ACHN (cell line): ENCODE measurements at regions not wholly inside any gene's neighbourhood (a gene's known extent, or its start where the extent isn't known, plus 50 kb on each side); places are given as distances from the start of the nearest gene placed in this dataset.

Experiments
- DNase-seq: peaks from one replicate; pipeline ENCODE4 v3.0.0-alpha.2; 2015
- in situ Hi-C: cut with HindIII; loops from 2 replicates; pipeline ENCODE4 v1.10.0; 2017; ENCODE audit warnings: low sequenced_read_pairs, low pct_ligation_motif_present, low pct_unique_long_range_greater_than_20kb

GRCh38 chr14:101199028-101199770 lies 295.7 kb upstream of the RTL1 start:
- in situ Hi-C loops, result no loop called here
- no peak for DNase-seq

- in situ Hi-C loops, result no loop called here
- no peak for DNase-seq
Measured at GRCh38 chr14:101200008-101200649, 296.6 kb upstream of the RTL1 start.

- in situ Hi-C loops, result no loop called here
Measured at GRCh38 chr14:101200650-101201516, 297.4 kb upstream of the RTL1 start.

GRCh38 chr14:101201535-101202151 lies 298.1 kb upstream of the RTL1 start:
- DNase-seq, result no peak
- in situ Hi-C loops, result no loop called here

More at GRCh38 chr14:101200650-101201516, 297.4 kb upstream of the RTL1 start:
- DNase-seq, result no peak

DNA sequence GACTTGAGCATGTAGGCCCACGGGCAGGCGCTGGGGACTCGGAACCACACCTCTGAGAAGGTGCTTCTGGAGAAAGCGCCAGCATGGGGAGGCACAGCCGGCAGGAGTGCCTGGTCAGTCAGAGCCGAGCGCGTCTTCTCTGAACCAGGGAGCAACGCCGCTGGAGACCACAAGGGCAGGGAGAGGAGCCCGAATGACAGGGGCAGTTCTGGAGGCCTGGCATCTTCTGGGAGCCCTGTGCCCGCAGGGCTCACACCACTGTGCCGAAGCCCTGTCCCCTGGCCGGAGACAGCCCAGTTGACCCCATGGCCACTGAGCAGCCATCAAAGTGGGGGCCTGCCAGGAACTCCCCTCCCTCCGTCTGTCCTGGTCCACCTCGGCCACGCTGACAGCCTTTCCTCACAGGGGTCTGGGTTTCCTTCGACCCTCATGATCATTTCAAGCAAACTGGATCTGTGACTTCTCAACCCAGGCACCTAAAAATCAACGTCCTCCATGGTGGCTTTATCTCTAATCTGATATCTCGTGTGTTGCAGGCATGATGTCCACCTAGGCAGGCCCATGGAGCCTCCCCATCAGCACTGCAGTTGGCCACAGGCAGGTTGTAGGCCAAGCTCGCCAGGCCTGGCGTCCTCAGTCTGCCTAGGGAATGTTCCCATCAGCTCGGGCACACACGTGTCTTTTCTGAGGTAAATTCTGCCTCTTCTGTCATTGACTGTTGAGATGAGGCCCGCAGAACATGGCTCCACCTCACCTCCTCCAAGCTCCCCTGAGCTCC lies 299.3 kb upstream of the RTL1 start:
- in situ Hi-C loops, result no loop called here
- no peak for DNase-seq

GRCh38 chr14:101206556-101206955 lies 303.0 kb upstream of the RTL1 start:
- no peak for DNase-seq
- in situ Hi-C loops, result no loop called here

- in situ Hi-C loops, result no loop called here
- no peak for DNase-seq
Measured at GRCh38 chr14:101207041-101207440, 303.5 kb upstream of the RTL1 start.

DNA sequence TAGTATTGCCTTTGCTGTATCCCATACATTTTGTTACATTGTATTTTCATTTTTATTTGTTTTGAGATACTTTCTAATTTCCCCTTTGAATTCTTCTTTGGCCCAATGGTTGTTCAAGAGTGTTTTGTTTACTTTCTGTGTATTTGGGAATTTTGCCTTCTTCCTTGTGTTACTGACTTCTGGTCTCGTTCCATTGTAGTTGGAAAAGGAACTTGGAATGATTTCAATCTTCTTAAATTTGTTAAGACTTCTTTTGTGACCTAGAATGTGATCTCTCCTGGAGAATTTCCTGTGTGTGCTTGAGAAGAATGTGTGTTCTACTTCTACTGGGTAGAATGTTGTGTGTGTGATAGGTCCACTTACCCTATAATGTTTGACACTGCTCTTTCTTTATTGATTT lies 304.4 kb upstream of the RTL1 start:
- in situ Hi-C loops, result no loop called here
- no peak for DNase-seq

DNA sequence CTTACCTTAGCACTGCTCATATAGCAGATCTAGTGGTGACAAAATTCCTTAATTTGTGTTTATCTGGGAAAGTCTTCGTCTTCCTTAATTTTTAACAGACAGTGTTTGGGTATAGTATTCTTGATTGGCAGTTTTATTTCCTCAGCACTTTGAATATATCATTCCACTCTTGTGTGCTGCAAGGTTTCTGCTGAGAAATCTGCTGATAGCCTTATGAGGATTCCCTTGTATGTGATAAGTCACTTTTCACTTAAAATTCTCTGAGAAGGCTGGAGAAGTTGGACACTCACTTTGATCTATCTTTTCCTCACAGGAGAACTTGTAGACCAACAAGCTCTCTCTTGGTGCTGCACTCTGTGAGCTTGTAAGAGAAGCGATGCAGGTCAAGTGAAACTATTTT lies 306.1 kb upstream of the RTL1 start:
- no peak for DNase-seq
- in situ Hi-C loops, result no loop called here

- no peak for DNase-seq
- in situ Hi-C loops, result no loop called here
Measured at GRCh38 chr14:101215266-101215665, 311.7 kb upstream of the RTL1 start.

DNA sequence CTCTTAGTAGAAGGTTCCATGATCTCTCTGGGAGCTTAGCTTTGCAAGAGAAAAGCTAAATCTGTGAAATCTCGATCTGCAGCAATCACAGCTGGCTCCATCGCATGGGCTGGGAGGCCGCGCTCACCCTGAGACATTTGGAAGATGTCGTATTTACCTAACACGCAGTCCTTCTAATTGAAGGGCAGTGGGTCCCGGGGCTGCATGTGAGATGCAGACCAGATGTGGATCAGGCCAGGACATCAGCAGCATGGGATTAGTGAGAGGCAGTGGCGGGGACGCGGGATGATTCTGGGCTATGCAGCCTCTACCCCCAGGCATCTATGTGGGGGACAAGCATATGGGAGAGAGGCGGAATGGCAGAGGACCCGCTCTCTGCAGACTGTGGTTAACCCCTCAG lies 312.4 kb upstream of the RTL1 start:
- in situ Hi-C loops, result no loop called here
- no peak for DNase-seq

GRCh38 chr14:101216366-101217079 lies 313.0 kb upstream of the RTL1 start:
- DNase-seq, result no peak
- in situ Hi-C loops, result no loop called here

DNA sequence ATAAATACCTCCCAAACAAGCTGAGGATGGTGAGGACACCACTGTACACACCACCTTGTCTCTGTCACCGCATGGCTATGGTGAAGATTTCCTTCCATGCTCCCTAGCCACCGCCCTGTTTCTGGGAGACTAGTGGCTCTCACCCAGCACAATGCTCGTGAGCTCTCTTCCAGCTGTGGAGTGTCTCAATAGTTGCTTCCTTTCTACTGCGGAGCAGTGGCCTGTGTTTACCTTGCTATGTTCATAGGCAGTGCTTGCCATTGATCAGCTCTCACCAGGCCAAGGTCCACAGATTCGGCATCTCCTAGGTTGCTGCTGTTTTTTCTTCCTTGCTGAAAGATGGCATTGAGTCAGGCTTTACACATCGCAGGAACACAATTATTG lies 313.6 kb upstream of the RTL1 start:
- in situ Hi-C loops, result no loop called here

GRCh38 chr14:101217616-101218371 lies 314.3 kb upstream of the RTL1 start:
- DNase-seq, result no peak
- in situ Hi-C loops, result no loop called here

More for the DNA sequence above, 313.6 kb upstream of the RTL1 start:
- DNase-seq, result no peak

- in situ Hi-C loops, result no loop called here
- no peak for DNase-seq
Measured at GRCh38 chr14:101219896-101220703, 316.6 kb upstream of the RTL1 start.

GRCh38 chr14:101220921-101221510 lies 317.5 kb upstream of the RTL1 start:
- in situ Hi-C loops, result no loop called here
- no peak for DNase-seq
